K562 (cell line): ENCODE measurements at regions not wholly inside any gene's neighbourhood (a gene's known extent, or its start where the extent isn't known, plus 50 kb on each side); places are given as distances from the start of the nearest gene placed in this dataset.

Experiments
- ATAC-seq: fragments of 200-7000 bp; cut with Tn5 transposase; 3 replicates; pipeline ENCODE4 v1.9.1; 2020; ENCODE audit warnings: moderate library complexity
- BruUV-seq: library from RNA; stranded (reverse); fragments of 400-500 nt; replicated peaks from 2 replicates; lab custom pipeline; 2021; lab: Mats Ljungman, UMichigan
- CTCF ChIA-PET: fragments of 300-600 bp; formaldehyde crosslinking; extraction: SDS; loops from one replicate; lab custom pipeline; 2021; ENCODE audit warnings: low intra/inter-chr PET ratio; lab: Yijun Ruan, JAX
- POLR2A ChIA-PET: fragments of 300-600, 350-650 bp; sonication (Branson Sonifier 250); formaldehyde crosslinking; extraction: SDS; loops from one replicate; lab custom pipeline; 2021; ENCODE audit warnings: antibody characterized with exemption, inconsistent platforms; lab: Yijun Ruan, JAX
- DNase-seq, 4 experiments: peaks; one replicate each; pipeline versions ENCODE4 v3.0.0 to v3.0.0-alpha.2; 2011 to 2018; ENCODE audit warnings: low spot score in 3 of 4, mixed read lengths in 3 of 4; ENCODE audit errors: extremely low read depth in 1 of 4
- FAIRE-seq: peaks from 2 replicates; lab custom pipeline; 2011; peaks lifted over from hg19 to GRCh38; lab: Jason Lieb, UNC
- H2AFZ ChIP-seq: 2 replicates; pipeline ENCODE4 v1.6.0; 2011; ENCODE audit warnings: low read depth, low read length, control low read depth, inconsistent platforms
- H3K27ac ChIP-seq: fragments of 200-600 bp; 3 replicates; pipeline ENCODE4 v1.8.0; 2011; ENCODE audit warnings: low read depth, mild to moderate bottlenecking, control low read depth, inconsistent platforms, low read length, moderate library complexity, mixed read lengths; ENCODE audit errors: extremely low read depth
- H3K27me3 ChIP-seq, 2 experiments: fragments of 300-600 bp in 1 of 2; 2 replicates in 1 of 2; 3 replicates in 1 of 2; pipeline versions ENCODE4 v1.6.0 to v1.8.0; 2011; ENCODE audit warnings: inconsistent platforms in 2 of 2, low read length in 2 of 2, mild to moderate bottlenecking in 1 of 2, mixed read lengths in 1 of 2, moderate library complexity in 1 of 2; ENCODE audit not compliant: control insufficient read depth in 2 of 2, insufficient read depth in 2 of 2
- H3K36me3 ChIP-seq: fragments of 300-600 bp; 3 replicates; pipeline ENCODE4 v1.8.0; 2011; ENCODE audit warnings: mild to moderate bottlenecking, low read length, inconsistent platforms; ENCODE audit not compliant: control insufficient read depth, insufficient read depth
- H3K4me1 ChIP-seq, 2 experiments: fragments of 200-600 bp in 1 of 2; replicated peaks in 1 of 2; 2 replicates in 1 of 2; 3 replicates in 1 of 2; pipeline versions ENCODE4 v1.5.1 to v1.8.0; 2011; ENCODE audit warnings: inconsistent platforms in 2 of 2, low read length in 2 of 2, mild to moderate bottlenecking in 1 of 2, mixed read lengths in 1 of 2, moderate library complexity in 1 of 2; ENCODE audit not compliant: control insufficient read depth in 2 of 2, insufficient read depth in 2 of 2
- H3K4me2 ChIP-seq: 2 replicates; pipeline ENCODE4 v1.6.1; 2011; ENCODE audit warnings: low read length, control low read depth, inconsistent platforms, mixed read lengths; ENCODE audit not compliant: insufficient read depth
- H3K4me3 ChIP-seq: fragments of 200-600 bp; sonication (generic), shearing (Covaris generic); 2 replicates; pipeline ENCODE4 v1.5.1; 2016; ENCODE audit warnings: control low read depth, inconsistent platforms
- H3K79me2 ChIP-seq: fragments of 200-600 bp; 3 replicates; pipeline ENCODE4 v1.8.0; 2011; ENCODE audit warnings: low read length, inconsistent platforms; ENCODE audit not compliant: control insufficient read depth, insufficient read depth
- H3K9ac ChIP-seq, 2 experiments: 2 replicates each; pipeline versions ENCODE4 v1.6.0 to v1.6.1; 2011; ENCODE audit warnings: low read depth in 2 of 2, low read length in 2 of 2, control low read depth in 1 of 2, inconsistent platforms in 1 of 2, mild to moderate bottlenecking in 1 of 2, mixed read lengths in 1 of 2; ENCODE audit not compliant: insufficient read depth in 1 of 2
- H3K9me1 ChIP-seq: one replicate; pipeline ENCODE4 v1.6.0; 2011; ENCODE audit warnings: inconsistent platforms, mild to moderate bottlenecking, low read length, moderate library complexity; ENCODE audit not compliant: control insufficient read depth, insufficient read depth
- H3K9me3 ChIP-seq: replicated peaks from 2 replicates; pipeline ENCODE4 v1.5.1; 2011; ENCODE audit warnings: low read depth, low read length, inconsistent platforms; ENCODE audit not compliant: control insufficient read depth, insufficient read depth
- H4K20me1 ChIP-seq: replicated peaks from 2 replicates; pipeline ENCODE4 v1.6.1; 2011; ENCODE audit warnings: low read length, inconsistent platforms, mixed read lengths; ENCODE audit not compliant: control insufficient read depth, insufficient read depth
- CREBBP ChIP-seq: IDR thresholded peaks from one replicate; pipeline ENCODE4 v1.6.1; 2012; ENCODE audit warnings: low read depth, mild to moderate bottlenecking, control low read depth, inconsistent platforms, low read length
- ETV6 ChIP-seq, 3 experiments: fragments of 150-350 bp in 1 of 3; sonication (generic) in 1 of 3; formaldehyde crosslinking in 1 of 3; IDR thresholded peaks; 2 replicates each; pipeline versions ENCODE4 v1.6.1 to v1.8.0; 2014 to 2022; ENCODE audit warnings: borderline replicate concordance in 2 of 3, low read depth in 2 of 3, antibody characterized with exemption in 1 of 3, low read length in 1 of 3, mild to moderate bottlenecking in 1 of 3, missing genetic modification reagents in 1 of 3
- GTF2E2 ChIP-seq: fragments of 200-800 bp; sonication (Bioruptor generic); IDR thresholded peaks from 2 replicates; pipeline ENCODE4 v1.6.1; 2016; ENCODE audit warnings: missing genetic modification characterization, missing compliant biosample characterization
- HIVEP1 ChIP-seq: fragments of 250-450 bp; sonication (Bioruptor Pico); IDR thresholded peaks from 2 replicates; pipeline ENCODE4 v1.4.0; 2020; ENCODE audit warnings: mild to moderate bottlenecking
- KAT7 ChIP-seq: sonication (generic); formaldehyde crosslinking; IDR thresholded peaks from 2 replicates; pipeline ENCODE4 v1.8.0; 2022; ENCODE audit warnings: missing genetic modification reagents, mild to moderate bottlenecking, borderline replicate concordance
- KDM5B ChIP-seq: fragments of 200-600 bp; sonication (generic); IDR thresholded peaks from 2 replicates; pipeline ENCODE4 v1.6.1; 2012; ENCODE audit warnings: low read depth, mild to moderate bottlenecking, moderate library complexity, low read length, control low read depth, inconsistent platforms; ENCODE audit not compliant: insufficient replicate concordance
- POLR3A ChIP-seq: IDR thresholded peaks from 2 replicates; pipeline ENCODE4 v1.6.1; 2011; ENCODE audit warnings: borderline replicate concordance, mild to moderate bottlenecking, moderate library complexity; ENCODE audit not compliant: insufficient read length, insufficient read depth; ENCODE audit errors: extremely low read depth
- RBM25 ChIP-seq: fragments of 200-400 bp; formaldehyde crosslinking; IDR thresholded peaks from 2 replicates; pipeline ENCODE4 v1.6.1; 2018; ENCODE audit warnings: low read length, low read depth, moderate library complexity; ENCODE audit not compliant: severe bottlenecking
- SIN3B ChIP-seq: fragments of 450-650 bp; IDR thresholded peaks from 2 replicates; pipeline ENCODE4 v1.6.1; 2017; ENCODE audit warnings: low read depth, mild to moderate bottlenecking, moderate library complexity
- SMARCC2 ChIP-seq: fragments of 450-650 bp; IDR thresholded peaks from 2 replicates; pipeline ENCODE4 v1.6.1; 2017; ENCODE audit warnings: antibody characterized with exemption, moderate library complexity, mild to moderate bottlenecking, low read depth
- TBL1XR1 ChIP-seq, 2 experiments: IDR thresholded peaks; 2 replicates each; pipeline ENCODE4 v1.6.1; 2012; ENCODE audit warnings: improper control_type of control experiment in 2 of 2, low read length in 2 of 2, mild to moderate bottlenecking in 1 of 2
- WHSC1 ChIP-seq: IDR thresholded peaks from one replicate; pipeline ENCODE4 v1.6.1; 2012; ENCODE audit warnings: low read length, control low read depth, inconsistent platforms
- WGBS: fragments of 100-300 bp; shearing (Covaris generic); methylation state at CpG from one replicate; pipeline ENCODE4 v1.1.6; 2016; ENCODE audit warnings: low coverage, mixed read lengths; ENCODE audit not compliant: insufficient coverage; ENCODE audit errors: missing lambda C conversion rate; 5-methylcytosine and 5-hydroxymethylcytosine counted together
- in situ Hi-C: fragments of 300-500 bp; cut with MboI; formaldehyde crosslinking; loops from 4 replicates; pipeline ENCODE4 v1.15.0; 2018; ENCODE audit warnings: inconsistent platforms, mixed read lengths
- intact Hi-C: fragments of 100-400 bp; cut with micrococcal nuclease; formaldehyde crosslinking; loops from 2 replicates; pipeline ENCODE4 v1.14.2; 2022
- TF ChIP-seq, protein P1 (sequence below): fragments of 250-450 bp; sonication (Bioruptor Pico); IDR thresholded peaks from 2 replicates; pipeline ENCODE4 v1.5.0; 2021; ENCODE audit warnings: mild to moderate bottlenecking, moderate library complexity
- TF ChIP-seq, protein P2 (sequence below): IDR thresholded peaks from 2 replicates; pipeline ENCODE4 v1.6.1; 2016; ENCODE audit warnings: missing genetic modification characterization, missing compliant biosample characterization

DNA sequence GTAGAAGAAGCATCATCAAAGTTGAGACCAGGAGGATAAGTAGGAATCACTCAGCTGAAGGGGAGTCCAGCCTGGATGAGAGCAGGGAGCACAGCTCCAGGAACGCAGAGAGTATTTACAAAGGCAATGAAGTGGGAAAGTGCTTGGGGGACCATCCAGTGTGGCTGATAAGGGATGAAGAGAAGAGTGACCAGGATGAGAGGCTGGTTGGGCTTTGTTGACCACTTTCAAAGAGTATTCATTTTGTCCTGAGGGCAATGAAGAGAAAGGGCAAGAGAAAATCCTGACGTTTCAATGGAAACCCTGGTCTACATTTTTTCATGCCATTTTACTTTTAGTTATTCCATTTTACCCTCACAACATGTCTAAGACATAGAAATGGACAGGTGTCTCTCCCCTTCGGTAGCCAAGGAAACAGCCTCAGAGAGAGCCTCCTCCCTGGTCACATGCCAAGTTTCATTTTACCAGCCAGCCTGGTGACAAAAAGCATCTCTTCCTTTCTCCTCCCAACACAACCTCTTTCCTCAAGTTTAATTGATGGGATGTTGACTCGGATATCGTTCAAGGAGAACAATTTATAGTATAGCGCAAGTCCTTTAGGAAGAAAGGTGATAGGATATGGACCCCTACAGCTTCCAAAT is 492.7 kb upstream of the CLINT1 start:
- Histone ChIP-seq H2AFZ (no peak overlapping the region), H3K4me2 (no peak overlapping the region), H3K9me3 (no peaks in the 10 kb centered on the region; the same call in 1 of the 2 replicates), H3K27me3 (no peaks in the 10 kb centered on the region), H3K9me1 (no peaks in the 10 kb centered on the region), H3K4me1 (no peaks in the 10 kb centered on the region)
- no peak for ATAC-seq
- CTCF ChIA-PET = no interaction called here
- no TSS peak for BruUV-seq
- in situ Hi-C loops = no loop called here
- TF ChIP-seq RBM25 = no peak
- no peak for TF ChIP-seq KAT7 (CRISPR knock-in tag)
- TF ChIP-seq, protein P1, sequence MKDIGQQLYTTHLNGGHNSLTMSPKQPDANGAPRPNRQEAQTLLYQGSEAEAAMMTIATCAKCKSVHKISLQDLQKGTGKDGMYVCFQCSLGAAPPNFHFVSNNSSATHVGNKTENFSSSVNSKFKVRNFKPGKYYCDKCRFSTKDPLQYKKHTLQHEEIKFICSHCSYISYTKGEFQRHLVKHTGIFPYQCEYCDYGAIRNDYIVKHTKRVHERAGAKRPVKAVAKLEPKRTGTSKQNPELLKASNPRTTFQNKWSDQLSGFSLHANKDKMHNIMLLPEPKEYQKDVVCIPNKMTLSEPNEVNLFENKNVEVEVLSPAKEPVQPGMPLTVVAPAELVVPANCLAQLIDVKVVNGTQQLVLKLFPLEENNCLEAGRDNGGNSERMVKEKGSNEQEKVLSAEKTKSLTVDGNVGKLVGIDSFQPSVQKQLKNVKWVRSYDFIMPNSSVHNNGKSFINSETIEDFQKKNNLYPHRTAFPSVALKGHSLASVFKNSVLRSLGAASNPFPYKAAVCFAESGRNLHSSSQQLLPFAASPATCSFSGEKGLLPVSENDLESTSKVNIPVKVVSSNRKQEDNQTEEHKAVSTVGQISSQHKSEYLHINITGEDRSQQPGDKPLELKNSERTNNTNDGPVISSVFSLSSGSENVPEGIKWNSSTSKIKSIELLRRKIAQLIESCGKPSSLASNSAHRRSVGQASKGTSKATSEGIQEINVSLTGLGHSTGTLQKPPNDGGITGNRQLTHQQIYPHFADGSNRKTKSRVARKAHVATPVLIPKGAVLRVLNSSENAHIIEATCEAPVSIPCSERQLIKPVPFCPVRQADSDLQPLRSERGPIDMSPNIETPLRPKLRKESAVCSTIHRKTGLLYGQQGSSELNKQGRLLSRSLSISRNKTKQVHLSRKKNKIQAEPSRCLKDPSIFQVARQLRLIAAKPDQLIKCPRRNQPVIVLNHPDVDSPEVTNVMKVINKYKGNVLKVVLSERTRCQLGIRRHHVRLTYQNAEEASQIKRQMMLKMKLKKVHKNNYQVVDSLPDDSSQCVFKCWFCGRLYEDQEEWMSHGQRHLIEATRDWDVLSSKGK = no peak
- no peak for TF ChIP-seq TBL1XR1 (IDR thresholded peaks at IDR 0.05; ENCODE audit: low read length in 2 of 2)
- TF ChIP-seq WHSC1 = no peak
- TF ChIP-seq, protein P2, sequence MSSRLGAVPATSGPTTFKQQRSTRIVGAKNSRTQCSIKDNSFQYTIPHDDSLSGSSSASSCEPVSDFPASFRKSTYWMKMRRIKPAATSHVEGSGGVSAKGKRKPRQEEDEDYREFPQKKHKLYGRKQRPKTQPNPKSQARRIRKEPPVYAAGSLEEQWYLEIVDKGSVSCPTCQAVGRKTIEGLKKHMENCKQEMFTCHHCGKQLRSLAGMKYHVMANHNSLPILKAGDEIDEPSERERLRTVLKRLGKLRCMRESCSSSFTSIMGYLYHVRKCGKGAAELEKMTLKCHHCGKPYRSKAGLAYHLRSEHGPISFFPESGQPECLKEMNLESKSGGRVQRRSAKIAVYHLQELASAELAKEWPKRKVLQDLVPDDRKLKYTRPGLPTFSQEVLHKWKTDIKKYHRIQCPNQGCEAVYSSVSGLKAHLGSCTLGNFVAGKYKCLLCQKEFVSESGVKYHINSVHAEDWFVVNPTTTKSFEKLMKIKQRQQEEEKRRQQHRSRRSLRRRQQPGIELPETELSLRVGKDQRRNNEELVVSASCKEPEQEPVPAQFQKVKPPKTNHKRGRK = no peak
- no peak for TF ChIP-seq KDM5B
- TF ChIP-seq POLR3A = no peak
- no peak for TF ChIP-seq GTF2E2 (tag)
- no peak for TF ChIP-seq ETV6 (IDR thresholded peaks at IDR 0.05; ENCODE audit: borderline replicate concordance in 1 of 2, low read depth in 2 of 2, low read length in 1 of 2)
- no peak for TF ChIP-seq ETV6 (CRISPR knock-in tag; IDR thresholded peaks at IDR 0.05; ENCODE audit: borderline replicate concordance)
- TF ChIP-seq SMARCC2 = no peak
- TF ChIP-seq SIN3B = no peak
- TF ChIP-seq CREBBP = no peak
- TF ChIP-seq HIVEP1 (CRISPR knock-in tag) = no peak
- TF ChIP-seq, all 486 proteins: peak for 0
- H4K20me1 ChIP-seq = no peaks in the 10 kb centered on the region
- DNase-seq = no peak
- no peak overlapping the region for H3K4me3 ChIP-seq
- 1% methylated on average over 6 of the region's 6 CpGs for WGBS
- POLR2A ChIA-PET = no interaction called here
- H3K36me3 ChIP-seq = no peaks in the 10 kb centered on the region
- H3K9ac ChIP-seq = no peak overlapping the region
- FAIRE-seq = no peak
- intact Hi-C loops = no loop called here
- no peak overlapping the region for H3K27ac ChIP-seq
- no peaks in the 10 kb centered on the region for H3K79me2 ChIP-seq
